Hepatocyte (in vitro differentiated cells): ENCODE measurements at regions not wholly inside any gene's neighbourhood (a gene's known extent, or its start where the extent isn't known, plus 50 kb on each side); places are given as distances from the start of the nearest gene placed in this dataset.
A peak's percentile ranks its signal among the peaks of the same experiment; 100 is the strongest.

Experiments used
- DNase-seq: peaks from one replicate; pipeline ENCODE4 v3.0.0-alpha.2; 2016; ENCODE audit warnings: low spot score
- H2AFZ ChIP-seq: fragments of 200-600 bp; sonication (generic); 2 replicates; pipeline ENCODE4 v1.6.0; 2016; ENCODE audit warnings: antibody characterized with exemption, mild to moderate bottlenecking
- H3K27ac ChIP-seq: fragments of 200-600 bp; sonication (generic); 2 replicates; pipeline ENCODE4 v1.5.1; 2016; ENCODE audit warnings: mild to moderate bottlenecking
- H3K27me3 ChIP-seq: fragments of 200-600 bp; sonication (generic); 2 replicates; pipeline ENCODE4 v1.6.1; 2016
- H3K36me3 ChIP-seq: fragments of 200-600 bp; sonication (generic); replicated peaks from 2 replicates; pipeline ENCODE4 v1.5.1; 2016; ENCODE audit warnings: low read depth; ENCODE audit not compliant: insufficient read depth
- H3K4me1 ChIP-seq: fragments of 200-600 bp; sonication (generic); 2 replicates; pipeline ENCODE4 v1.5.1; 2016; ENCODE audit warnings: mild to moderate bottlenecking, moderate library complexity; ENCODE audit not compliant: insufficient read depth
- H3K4me2 ChIP-seq: fragments of 200-600 bp; sonication (generic); 2 replicates; pipeline ENCODE4 v1.6.0; 2016
- H3K4me3 ChIP-seq: fragments of 200-600 bp; sonication (generic); 2 replicates; pipeline ENCODE4 v1.5.1; 2016; ENCODE audit warnings: mild to moderate bottlenecking
- H3K79me2 ChIP-seq: fragments of 200-600 bp; sonication (generic); 2 replicates; pipeline ENCODE4 v1.6.0; 2017; ENCODE audit warnings: mild to moderate bottlenecking
- H3K9me2 ChIP-seq: fragments of 200-600 bp; sonication (generic); replicated peaks from 2 replicates; pipeline ENCODE4 v1.6.0; 2017; ENCODE audit warnings: mild to moderate bottlenecking; ENCODE audit not compliant: insufficient read depth
- H3K9me3 ChIP-seq: fragments of 200-600 bp; sonication (generic); 2 replicates; pipeline ENCODE4 v1.5.1; 2016; ENCODE audit warnings: low read depth, mild to moderate bottlenecking
- H4K20me1 ChIP-seq: fragments of 200-600 bp; sonication (generic); 2 replicates; pipeline ENCODE4 v1.6.0; 2016; ENCODE audit warnings: mild to moderate bottlenecking; ENCODE audit not compliant: insufficient read depth, poor library complexity, severe bottlenecking
- CTCF ChIP-seq: fragments of 200-600 bp; sonication (generic); IDR thresholded peaks from 2 replicates; pipeline ENCODE4 v1.5.1; 2016; ENCODE audit warnings: antibody characterized with exemption, mild to moderate bottlenecking; ENCODE audit not compliant: poor library complexity
- EZH2 ChIP-seq: fragments of 200-600 bp; sonication (generic); IDR thresholded peaks from 2 replicates; pipeline ENCODE4 v1.6.1; 2016; ENCODE audit warnings: antibody characterized with exemption, mild to moderate bottlenecking, borderline replicate concordance
- EZH2phosphoT487 ChIP-seq: fragments of 200-600 bp; sonication (generic); IDR thresholded peaks from one replicate; pipeline ENCODE4 v1.6.1; 2018; ENCODE audit warnings: antibody characterized with exemption, mild to moderate bottlenecking, low read depth, moderate library complexity; ENCODE audit not compliant: unreplicated experiment, severe bottlenecking
- WGBS: methylation state at CpG from one replicate; pipeline ENCODE4 v1.1.6; 2016; ENCODE audit warnings: low lambda C conversion rate; ENCODE audit errors: missing lambda C conversion rate; 5-methylcytosine and 5-hydroxymethylcytosine counted together

- Histone ChIP-seq H3K4me3 (no peak overlapping the region), H3K4me2 (no peak overlapping the region), H3K36me3 (no peaks in the 10 kb centered on the region), H3K4me1 (no peaks in the 10 kb centered on the region), H3K9me3 (no peaks in the 10 kb centered on the region), H3K27ac (no peak overlapping the region), H2AFZ (no peak overlapping the region), H3K27me3 (no peaks in the 10 kb centered on the region), H3K79me2 (no peaks in the 10 kb centered on the region), H4K20me1 (no peaks in the 10 kb centered on the region), H3K9me2 (no peaks in the 10 kb centered on the region)
- DNase-seq, result peak; percentile 51
- 35% methylated on average over 2 of the region's 2 CpGs for WGBS
- no peak for TF ChIP-seq EZH2
- TF ChIP-seq CTCF, result peak; percentile 57
These were observed 196.4 kb upstream of the RADX start for GRCh38 chrX:106415276-106415895.

- no peaks in the 10 kb centered on the region for H3K27me3 ChIP-seq
- TF ChIP-seq EZH2, result no peak
- no peak for TF ChIP-seq CTCF
- no peak for TF ChIP-seq EZH2phosphoT487
- no peaks in the 10 kb centered on the region for H3K36me3 ChIP-seq
- H3K4me3 ChIP-seq, result no peak overlapping the region
- no peaks in the 10 kb centered on the region for H3K9me3 ChIP-seq
- 70% methylated on average over 4 of the region's 4 CpGs for WGBS
- H2AFZ ChIP-seq, result no peak overlapping the region
- H3K4me1 ChIP-seq, result no peaks in the 10 kb centered on the region
- H3K4me2 ChIP-seq, result no peak overlapping the region
- no peaks in the 10 kb centered on the region for H4K20me1 ChIP-seq
- H3K27ac ChIP-seq, result no peak overlapping the region
- no peaks in the 10 kb centered on the region for H3K79me2 ChIP-seq
- H3K9me2 ChIP-seq, result no peaks in the 10 kb centered on the region
- DNase-seq, result no peak
These were observed 175.1 kb upstream of the RADX start for GRCh38 chrX:106436691-106437090.

- no peaks in the 10 kb centered on the region for H3K4me1 ChIP-seq
- 46% methylated on average over 3 of the region's 3 CpGs for WGBS
These were observed 174.4 kb upstream of the RADX start for GRCh38 chrX:106437407-106437806.

More at GRCh38 chrX:106437407-106437806, 174.4 kb upstream of the RADX start:
- Histone ChIP-seq H3K9me2 (no peaks in the 10 kb centered on the region), H3K9me3 (no peaks in the 10 kb centered on the region), H3K4me3 (no peak overlapping the region), H3K36me3 (no peaks in the 10 kb centered on the region), H3K27me3 (no peaks in the 10 kb centered on the region), H4K20me1 (no peaks in the 10 kb centered on the region), H3K4me2 (no peak overlapping the region), H2AFZ (no peak overlapping the region), H3K27ac (no peak overlapping the region), H3K79me2 (no peaks in the 10 kb centered on the region)
- DNase-seq, result no peak
- TF ChIP-seq CTCF, result no peak
